GM23338 (cell line): ENCODE measurements at regions not wholly inside any gene's neighbourhood (a gene's known extent, or its start where the extent isn't known, plus 50 kb on each side); places are given as distances from the start of the nearest gene placed in this dataset.

ENCODE experiments used
- CREB1 ChIP-seq: fragments of 250-450 bp; sonication (Bioruptor Pico); IDR thresholded peaks from 2 replicates; pipeline ENCODE4 v1.5.0; 2020; ENCODE audit warnings: low read depth, mild to moderate bottlenecking, moderate library complexity
- EZH2 ChIP-seq: fragments of 200-600 bp; sonication (generic); IDR thresholded peaks from one replicate; pipeline ENCODE4 v1.8.0; 2017; ENCODE audit warnings: antibody characterized with exemption, mild to moderate bottlenecking, low read depth; ENCODE audit not compliant: unreplicated experiment
- EZH2phosphoT487 ChIP-seq: fragments of 200-600 bp; sonication (generic); IDR thresholded peaks from one replicate; pipeline ENCODE4 v1.8.1; 2018; ENCODE audit warnings: antibody characterized with exemption; ENCODE audit not compliant: unreplicated experiment
- JUNB ChIP-seq: IDR thresholded peaks from one replicate; pipeline ENCODE4 v1.6.1; 2016; ENCODE audit warnings: antibody characterized with exemption; ENCODE audit not compliant: unreplicated experiment
- POLR2AphosphoS5 ChIP-seq: IDR thresholded peaks from 2 replicates; pipeline ENCODE4 v1.6.1; 2016; ENCODE audit warnings: antibody characterized with exemption, low read depth
- STAT1 ChIP-seq: IDR thresholded peaks from one replicate; pipeline ENCODE4 v1.6.1; 2016; ENCODE audit warnings: antibody characterized with exemption; ENCODE audit not compliant: unreplicated experiment
- ZNF114 ChIP-seq: fragments of 250-450 bp; sonication (Bioruptor Pico); IDR thresholded peaks from 2 replicates; pipeline ENCODE4 v1.5.0; 2020; ENCODE audit warnings: mild to moderate bottlenecking, moderate library complexity
- ZNF331 ChIP-seq: fragments of 250-450 bp; sonication (Bioruptor Pico); IDR thresholded peaks from 2 replicates; pipeline ENCODE4 v1.5.0; 2020; ENCODE audit warnings: low read depth, mild to moderate bottlenecking, moderate library complexity
- TF ChIP-seq, protein P1 (sequence below), 2 experiments: fragments of 200-600 bp in 1 of 2; sonication (generic) in 1 of 2; conservative IDR thresholded peaks; 2 replicates each; pipeline versions ENCODE4 v1.5.1 to v1.6.1; 2016 to 2017; ENCODE audit warnings: antibody characterized with exemption in 2 of 2, low read depth in 2 of 2, mild to moderate bottlenecking in 2 of 2, moderate library complexity in 1 of 2
- TF ChIP-seq, protein P2 (sequence below): IDR thresholded peaks from one replicate; pipeline ENCODE4 v1.6.1; 2018; ENCODE audit warnings: antibody characterized with exemption; ENCODE audit not compliant: unreplicated experiment
- TF ChIP-seq, protein P3 (sequence below): IDR thresholded peaks from 2 replicates; pipeline ENCODE4 v1.6.1; 2016; ENCODE audit warnings: antibody characterized with exemption

DNA sequence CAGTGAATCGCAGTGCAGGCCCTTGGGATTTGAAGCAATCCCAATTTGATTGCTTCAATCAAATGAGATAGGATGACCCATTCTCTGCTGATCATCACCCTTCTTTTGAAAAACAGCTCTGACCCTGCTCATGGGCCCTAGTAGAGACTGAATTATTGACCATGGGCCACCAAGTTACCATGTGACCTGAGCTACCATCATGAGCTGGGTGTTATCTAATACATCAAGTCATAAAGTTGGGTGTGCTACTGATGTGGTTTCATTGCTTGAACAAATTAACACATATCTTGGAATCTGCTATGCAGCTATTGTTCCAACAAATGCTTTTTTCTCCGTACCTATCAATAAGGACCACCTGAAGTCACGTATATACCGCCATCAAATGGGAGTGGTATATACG is 54.8 kb upstream of the CNKSR3 start:
- TF ChIP-seq, protein P1, sequence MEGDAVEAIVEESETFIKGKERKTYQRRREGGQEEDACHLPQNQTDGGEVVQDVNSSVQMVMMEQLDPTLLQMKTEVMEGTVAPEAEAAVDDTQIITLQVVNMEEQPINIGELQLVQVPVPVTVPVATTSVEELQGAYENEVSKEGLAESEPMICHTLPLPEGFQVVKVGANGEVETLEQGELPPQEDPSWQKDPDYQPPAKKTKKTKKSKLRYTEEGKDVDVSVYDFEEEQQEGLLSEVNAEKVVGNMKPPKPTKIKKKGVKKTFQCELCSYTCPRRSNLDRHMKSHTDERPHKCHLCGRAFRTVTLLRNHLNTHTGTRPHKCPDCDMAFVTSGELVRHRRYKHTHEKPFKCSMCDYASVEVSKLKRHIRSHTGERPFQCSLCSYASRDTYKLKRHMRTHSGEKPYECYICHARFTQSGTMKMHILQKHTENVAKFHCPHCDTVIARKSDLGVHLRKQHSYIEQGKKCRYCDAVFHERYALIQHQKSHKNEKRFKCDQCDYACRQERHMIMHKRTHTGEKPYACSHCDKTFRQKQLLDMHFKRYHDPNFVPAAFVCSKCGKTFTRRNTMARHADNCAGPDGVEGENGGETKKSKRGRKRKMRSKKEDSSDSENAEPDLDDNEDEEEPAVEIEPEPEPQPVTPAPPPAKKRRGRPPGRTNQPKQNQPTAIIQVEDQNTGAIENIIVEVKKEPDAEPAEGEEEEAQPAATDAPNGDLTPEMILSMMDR (conservative IDR thresholded peaks at IDR 0.05; ENCODE audit: low read depth in 2 of 2), result no peak
- TF ChIP-seq EZH2, result no peak
- no peak for TF ChIP-seq STAT1
- TF ChIP-seq EZH2phosphoT487, result no peak
- no peak for TF ChIP-seq ZNF114
- TF ChIP-seq, protein P2, sequence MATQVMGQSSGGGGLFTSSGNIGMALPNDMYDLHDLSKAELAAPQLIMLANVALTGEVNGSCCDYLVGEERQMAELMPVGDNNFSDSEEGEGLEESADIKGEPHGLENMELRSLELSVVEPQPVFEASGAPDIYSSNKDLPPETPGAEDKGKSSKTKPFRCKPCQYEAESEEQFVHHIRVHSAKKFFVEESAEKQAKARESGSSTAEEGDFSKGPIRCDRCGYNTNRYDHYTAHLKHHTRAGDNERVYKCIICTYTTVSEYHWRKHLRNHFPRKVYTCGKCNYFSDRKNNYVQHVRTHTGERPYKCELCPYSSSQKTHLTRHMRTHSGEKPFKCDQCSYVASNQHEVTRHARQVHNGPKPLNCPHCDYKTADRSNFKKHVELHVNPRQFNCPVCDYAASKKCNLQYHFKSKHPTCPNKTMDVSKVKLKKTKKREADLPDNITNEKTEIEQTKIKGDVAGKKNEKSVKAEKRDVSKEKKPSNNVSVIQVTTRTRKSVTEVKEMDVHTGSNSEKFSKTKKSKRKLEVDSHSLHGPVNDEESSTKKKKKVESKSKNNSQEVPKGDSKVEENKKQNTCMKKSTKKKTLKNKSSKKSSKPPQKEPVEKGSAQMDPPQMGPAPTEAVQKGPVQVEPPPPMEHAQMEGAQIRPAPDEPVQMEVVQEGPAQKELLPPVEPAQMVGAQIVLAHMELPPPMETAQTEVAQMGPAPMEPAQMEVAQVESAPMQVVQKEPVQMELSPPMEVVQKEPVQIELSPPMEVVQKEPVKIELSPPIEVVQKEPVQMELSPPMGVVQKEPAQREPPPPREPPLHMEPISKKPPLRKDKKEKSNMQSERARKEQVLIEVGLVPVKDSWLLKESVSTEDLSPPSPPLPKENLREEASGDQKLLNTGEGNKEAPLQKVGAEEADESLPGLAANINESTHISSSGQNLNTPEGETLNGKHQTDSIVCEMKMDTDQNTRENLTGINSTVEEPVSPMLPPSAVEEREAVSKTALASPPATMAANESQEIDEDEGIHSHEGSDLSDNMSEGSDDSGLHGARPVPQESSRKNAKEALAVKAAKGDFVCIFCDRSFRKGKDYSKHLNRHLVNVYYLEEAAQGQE, result no peak
- no peak for TF ChIP-seq POLR2AphosphoS5
- TF ChIP-seq, protein P3, sequence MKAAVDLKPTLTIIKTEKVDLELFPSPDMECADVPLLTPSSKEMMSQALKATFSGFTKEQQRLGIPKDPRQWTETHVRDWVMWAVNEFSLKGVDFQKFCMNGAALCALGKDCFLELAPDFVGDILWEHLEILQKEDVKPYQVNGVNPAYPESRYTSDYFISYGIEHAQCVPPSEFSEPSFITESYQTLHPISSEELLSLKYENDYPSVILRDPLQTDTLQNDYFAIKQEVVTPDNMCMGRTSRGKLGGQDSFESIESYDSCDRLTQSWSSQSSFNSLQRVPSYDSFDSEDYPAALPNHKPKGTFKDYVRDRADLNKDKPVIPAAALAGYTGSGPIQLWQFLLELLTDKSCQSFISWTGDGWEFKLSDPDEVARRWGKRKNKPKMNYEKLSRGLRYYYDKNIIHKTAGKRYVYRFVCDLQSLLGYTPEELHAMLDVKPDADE, result no peak
- no peak for TF ChIP-seq CREB1 (CRISPR knock-in tag)
- no peak for TF ChIP-seq JUNB
- TF ChIP-seq ZNF331 (CRISPR knock-in tag), result no peak
